ENCODE measurements at regions not wholly inside any gene's neighbourhood (a gene's known extent, or its start where the extent isn't known, plus 50 kb on each side); places are given as distances from the start of the nearest gene placed in this dataset.

GRCh38 chr7:56291-56913 lies 136.0 kb upstream of the FAM20C start:
- no peak for TF ChIP-seq POLR2A (IDR thresholded peaks at IDR 0.05; ENCODE audit: low read length)
- TF ChIP-seq GATA1 (IDR thresholded peaks at IDR 0.05; ENCODE audit: low read depth, low read length) = no peak
